Right atrium auricular region (tissue), 2 donors: ENCODE measurements at regions not wholly inside any gene's neighbourhood (a gene's known extent, or its start where the extent isn't known, plus 50 kb on each side); places are given as distances from the start of the nearest gene placed in this dataset.
"Not testable (repeated sequence)": the region's sequence is repeated elsewhere in the genome, so short reads cannot be mapped to it uniquely, and the experiment has no call there.

Experiments
- DNase-seq: peaks from one replicate; pipeline ENCODE4 v3.0.0-alpha.2; 2019; ENCODE audit warnings: low spot score
- H3K27ac ChIP-seq, 2 donors: fragments of 200-600 bp; sonication (generic); 1 replicate in 1 of 2; 2 replicates in 1 of 2; pipeline ENCODE4 v1.5.1; 2016 to 2019
- H3K27me3 ChIP-seq, 2 donors: fragments of 200-600 bp; sonication (generic); one replicate each; pipeline versions ENCODE4 v1.5.1 to v1.6.0; 2017 to 2019
- H3K36me3 ChIP-seq: fragments of 200-600 bp; sonication (generic); one replicate; pipeline ENCODE4 v1.5.1; 2016
- H3K4me1 ChIP-seq, 2 donors: fragments of 200-600 bp; sonication (generic); one replicate each; pipeline versions ENCODE4 v1.5.1 to v1.6.0; 2017 to 2019
- H3K4me3 ChIP-seq, 2 donors: fragments of 200-600 bp; sonication (generic); 1 replicate in 1 of 2; 2 replicates in 1 of 2; pipeline ENCODE4 v1.5.1; 2017 to 2019; ENCODE audit warnings: mild to moderate bottlenecking in 1 of 2, moderate library complexity in 1 of 2
- H3K9me3 ChIP-seq, 2 donors: fragments of 200-600 bp; sonication (generic); one replicate each; pipeline ENCODE4 v1.5.1; 2019
- CTCF ChIP-seq, 2 donors: fragments of 200-600 bp; sonication (generic); IDR thresholded peaks; one replicate each; pipeline ENCODE4 v1.5.1; 2019; ENCODE audit warnings: antibody characterized with exemption in 2 of 2

DNA sequence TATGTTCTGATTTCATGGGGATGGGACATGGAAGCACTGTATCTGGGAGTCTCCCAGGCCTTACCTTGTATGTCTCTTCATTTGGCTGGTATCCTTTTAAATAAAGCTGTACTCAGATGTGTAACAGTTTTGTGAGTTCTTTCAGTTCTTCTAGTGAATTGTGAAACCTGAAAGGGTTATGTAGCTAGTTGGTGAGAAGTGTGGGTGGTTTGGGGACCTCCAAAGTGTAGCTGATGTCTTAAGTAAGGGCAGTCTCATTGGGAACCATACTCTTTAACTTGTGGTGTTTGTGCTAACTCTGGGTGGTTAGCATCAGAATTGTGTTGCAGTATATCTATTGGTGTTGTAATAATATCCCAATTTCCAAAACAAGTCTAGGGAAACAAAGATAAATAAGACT, 166.9 kb upstream of the CCNH start:
- H3K27me3 ChIP-seq, result no peaks in the 10 kb centered on the region
- no peak overlapping the region for H3K4me3 ChIP-seq
- H3K9me3 ChIP-seq, result no peaks in the 10 kb centered on the region
- no peaks in the 10 kb centered on the region for H3K36me3 ChIP-seq
- no peak overlapping the region for H3K27ac ChIP-seq
- no peak for DNase-seq
- no peak for TF ChIP-seq CTCF (IDR thresholded peaks at IDR 0.05)
- H3K4me1 ChIP-seq, result no peaks in the 10 kb centered on the region

DNA sequence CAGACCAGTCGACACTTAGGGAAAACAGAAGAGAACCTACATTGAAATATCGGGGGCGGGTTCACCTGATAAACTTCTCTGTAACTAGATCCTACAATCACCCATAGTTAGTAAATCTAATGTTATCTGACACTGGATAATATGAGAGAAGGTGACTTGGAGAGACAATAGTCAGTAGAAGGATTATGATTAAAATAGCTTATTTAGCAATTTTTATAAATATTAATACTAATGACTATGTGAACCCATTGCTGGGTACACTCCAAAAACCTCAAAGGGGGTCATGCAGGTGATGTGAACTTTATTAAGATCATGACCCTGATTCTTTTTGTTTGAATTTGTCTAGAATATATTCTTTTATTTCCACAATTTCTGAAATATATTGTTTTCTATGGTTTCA, 164.1 kb upstream of the CCNH start:
- Histone ChIP-seq H3K4me1 (no peaks in the 10 kb centered on the region), H3K4me3 (no peak overlapping the region), H3K27me3 (no peaks in the 10 kb centered on the region), H3K9me3 (no peaks in the 10 kb centered on the region), H3K27ac (no peak overlapping the region), H3K36me3 (no peaks in the 10 kb centered on the region)
- DNase-seq, result no peak
- TF ChIP-seq CTCF (IDR thresholded peaks at IDR 0.05), result no peak

- H3K27me3 ChIP-seq, H3K36me3 ChIP-seq, H3K9me3 ChIP-seq, H3K27ac ChIP-seq, H3K4me3 ChIP-seq, DNase-seq, H3K4me1 ChIP-seq: not testable (repeated sequence)
These were observed 163.6 kb upstream of the CCNH start for GRCh38 chr5:87576306-87576705.

- H3K4me3 ChIP-seq, result no peak overlapping the region
- H3K36me3 ChIP-seq, result no peaks in the 10 kb centered on the region
- no peaks in the 10 kb centered on the region for H3K9me3 ChIP-seq
- H3K4me1 ChIP-seq, result no peaks in the 10 kb centered on the region
- no peaks in the 10 kb centered on the region for H3K27me3 ChIP-seq
- no peak overlapping the region for H3K27ac ChIP-seq
- DNase-seq, result no peak
- TF ChIP-seq CTCF (IDR thresholded peaks at IDR 0.05), result no peak
These were observed 161.4 kb upstream of the CCNH start for GRCh38 chr5:87574106-87574505.

DNA sequence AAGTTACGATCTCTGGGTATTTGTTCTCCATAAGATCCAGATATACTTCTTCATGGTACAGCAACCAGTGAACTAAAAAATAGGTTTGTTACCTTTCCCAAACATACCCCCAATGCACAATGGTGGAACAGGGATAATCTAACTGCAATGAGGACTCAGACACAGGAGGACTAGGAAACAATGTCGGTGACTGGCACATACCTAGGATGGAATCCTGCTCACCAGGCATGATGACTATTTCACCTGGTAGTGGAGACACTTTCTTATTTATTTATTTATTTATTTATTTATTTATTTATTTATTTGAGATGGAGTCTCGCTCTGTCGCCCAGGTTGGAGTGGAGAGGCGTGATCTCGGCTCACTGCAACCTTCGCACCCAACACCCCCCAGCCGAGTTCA, 159.9 kb upstream of the CCNH start:
- Histone ChIP-seq H3K9me3 (no peaks in the 10 kb centered on the region), H3K4me3 (no peak overlapping the region), H3K27me3 (no peaks in the 10 kb centered on the region), H3K4me1 (no peaks in the 10 kb centered on the region), H3K27ac (no peak overlapping the region), H3K36me3 (no peaks in the 10 kb centered on the region)
- DNase-seq, result no peak
- TF ChIP-seq CTCF (IDR thresholded peaks at IDR 0.05), result no peak

- DNase-seq, result no peak
- Histone ChIP-seq H3K4me1 (no peaks in the 10 kb centered on the region), H3K27me3 (no peaks in the 10 kb centered on the region), H3K9me3 (no peaks in the 10 kb centered on the region), H3K4me3 (no peak overlapping the region), H3K27ac (no peak overlapping the region), H3K36me3 (no peaks in the 10 kb centered on the region)
- TF ChIP-seq CTCF (IDR thresholded peaks at IDR 0.05), result no peak
These were observed 159.4 kb upstream of the CCNH start for GRCh38 chr5:87572090-87572489.
